SK-N-MC (cell line): ENCODE measurements at regions not wholly inside any gene's neighbourhood (a gene's known extent, or its start where the extent isn't known, plus 50 kb on each side); places are given as distances from the start of the nearest gene placed in this dataset.

ENCODE experiments used
- EZH2 ChIP-seq: fragments of 200-600 bp; sonication (generic); IDR thresholded peaks from one replicate; pipeline ENCODE4 v1.6.1; 2017; ENCODE audit warnings: antibody characterized with exemption
- POLR2AphosphoS5 ChIP-seq: IDR thresholded peaks from 2 replicates; pipeline ENCODE4 v1.6.1; 2012; ENCODE audit warnings: mild to moderate bottlenecking, low read depth, low read length, borderline replicate concordance

DNA sequence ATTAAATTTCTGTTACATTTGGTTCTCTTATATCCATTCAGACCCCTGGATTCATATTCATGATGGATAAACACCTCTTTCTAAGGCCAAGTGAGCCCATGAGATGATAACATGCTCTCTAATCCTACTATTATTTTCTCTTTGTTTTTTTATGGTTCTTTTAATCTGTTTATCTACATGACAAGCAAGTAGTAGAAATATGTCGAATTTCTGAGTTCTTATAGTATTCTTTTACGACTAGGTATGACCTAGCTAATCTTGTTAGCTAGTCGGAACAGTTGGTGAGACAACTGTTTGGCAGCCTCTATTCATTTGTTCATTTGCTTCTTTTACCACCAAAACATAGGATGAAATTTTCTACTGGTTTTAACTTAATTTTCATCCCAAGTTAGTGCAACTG, 98.1 kb upstream of the SCG2 start:
- no peak for TF ChIP-seq POLR2AphosphoS5
- TF ChIP-seq EZH2, result no peak
